HepG2 (cell line): ENCODE measurements at regions not wholly inside any gene's neighbourhood (a gene's known extent, or its start where the extent isn't known, plus 50 kb on each side); places are given as distances from the start of the nearest gene placed in this dataset.
A peak's percentile ranks its signal among the peaks of the same experiment; 100 is the strongest.

Source experiments
- ATAC-seq: fragments of 200-7000 bp; cut with Tn5 transposase; 3 replicates; pipeline ENCODE4 v1.9.1; 2020; ENCODE audit warnings: mild to moderate bottlenecking, moderate library complexity
- BruUV-seq: library from RNA; stranded (reverse); fragments of 400-500 nt; replicated peaks from 2 replicates; lab custom pipeline; 2021; lab: Mats Ljungman, UMichigan
- CTCF ChIA-PET: fragments of 300-600 bp; formaldehyde crosslinking; extraction: SDS; loops from one replicate; lab custom pipeline; 2021; ENCODE audit warnings: low total read pairs, inconsistent platforms, low intra/inter-chr PET ratio; lab: Yijun Ruan, JAX
- POLR2A ChIA-PET: fragments of 350-600 bp; sonication (Branson Sonifier 250); formaldehyde crosslinking; loops from one replicate; lab custom pipeline; 2020; ENCODE audit warnings: antibody characterized with exemption, inconsistent platforms; lab: Yijun Ruan, JAX
- DNase-seq: peaks from one replicate; pipeline ENCODE4 v3.0.0-alpha.2; 2015; ENCODE audit warnings: low spot score
- FAIRE-seq: peaks from 3 replicates; lab custom pipeline; 2011; peaks lifted over from hg19 to GRCh38; lab: Jason Lieb, UNC
- H2AFZ ChIP-seq: one replicate; pipeline ENCODE4 v1.6.1; 2011; ENCODE audit warnings: low read length, inconsistent platforms
- H3K27ac ChIP-seq: fragments of 300-600 bp; 3 replicates; pipeline ENCODE4 v1.8.0; 2011; ENCODE audit warnings: mixed run types, mild to moderate bottlenecking, mixed read lengths, low read length, inconsistent platforms; ENCODE audit not compliant: insufficient read depth; ENCODE audit errors: extremely low read length
- H3K27me3 ChIP-seq, 2 experiments: fragments of 200-600 bp in 1 of 2; 2 replicates in 1 of 2; 3 replicates in 1 of 2; pipeline versions ENCODE4 v1.6.0 to v1.8.0; 2011; ENCODE audit warnings: low read length in 2 of 2, mild to moderate bottlenecking in 2 of 2, moderate library complexity in 2 of 2, inconsistent platforms in 1 of 2; ENCODE audit not compliant: insufficient read depth in 2 of 2, control insufficient read depth in 1 of 2
- H3K36me3 ChIP-seq, 2 experiments: fragments of 200-600 bp in 1 of 2; replicated peaks in 1 of 2; 2 replicates in 1 of 2; 3 replicates in 1 of 2; pipeline versions ENCODE4 v1.5.1 to v1.8.0; 2011; ENCODE audit warnings: low read length in 2 of 2, inconsistent platforms in 1 of 2; ENCODE audit not compliant: insufficient read depth in 2 of 2, control insufficient read depth in 1 of 2
- H3K4me1 ChIP-seq: 2 replicates; pipeline ENCODE4 v1.5.1; 2012; ENCODE audit warnings: low read length, inconsistent platforms; ENCODE audit not compliant: insufficient read depth
- H3K4me2 ChIP-seq: 2 replicates; pipeline ENCODE4 v1.6.0; 2011; ENCODE audit warnings: low read depth, low read length, inconsistent platforms
- H3K4me3 ChIP-seq, 3 experiments: fragments of 200-600 bp in 1 of 3; sonication (generic), shearing (Covaris generic) in 1 of 3; replicated peaks in 1 of 3; 2 replicates each; pipeline ENCODE4 v1.5.1; 2011 to 2016; ENCODE audit warnings: low read length in 3 of 3, inconsistent platforms in 2 of 3, low read depth in 2 of 3, mild to moderate bottlenecking in 2 of 3, control low read depth in 1 of 3, mixed read lengths in 1 of 3; ENCODE audit not compliant: insufficient read depth in 1 of 3
- H3K79me2 ChIP-seq: one replicate; pipeline ENCODE4 v1.6.1; 2011; ENCODE audit warnings: low read length, inconsistent platforms; ENCODE audit not compliant: insufficient read depth
- H3K9ac ChIP-seq: 2 replicates; pipeline ENCODE4 v1.6.0; 2011; ENCODE audit warnings: mild to moderate bottlenecking, low read depth, low read length, inconsistent platforms; ENCODE audit not compliant: insufficient read depth
- H3K9me3 ChIP-seq: 2 replicates; pipeline ENCODE4 v1.5.1; 2012; ENCODE audit warnings: mild to moderate bottlenecking, low read length
- H4K20me1 ChIP-seq: 2 replicates; pipeline ENCODE4 v1.6.0; 2011; ENCODE audit warnings: inconsistent platforms, mild to moderate bottlenecking, low read length, moderate library complexity; ENCODE audit not compliant: insufficient read depth
- CBX2 ChIP-seq, 2 experiments: fragments of 200-600 bp in 1 of 2; sonication (generic); formaldehyde crosslinking in 1 of 2; IDR thresholded peaks; 2 replicates each; pipeline versions ENCODE4 v1.7.0 to v1.8.1; 2018 to 2022; ENCODE audit warnings: low read depth in 2 of 2, low read length in 1 of 2, mild to moderate bottlenecking in 1 of 2, missing genetic modification reagents in 1 of 2
- CBX5 ChIP-seq: sonication (generic); formaldehyde crosslinking; IDR thresholded peaks from 2 replicates; pipeline ENCODE4 v1.4.0; 2020; ENCODE audit warnings: missing genetic modification reagents, borderline replicate concordance
- GTF3A ChIP-seq: sonication (generic); formaldehyde crosslinking; conservative IDR thresholded peaks from 2 replicates; pipeline ENCODE4 v1.4.0; 2020; ENCODE audit warnings: mild to moderate bottlenecking, missing genetic modification reagents
- HES4 ChIP-seq: sonication (generic); formaldehyde crosslinking; IDR thresholded peaks from 2 replicates; pipeline ENCODE4 v1.9.0; 2021; ENCODE audit warnings: mild to moderate bottlenecking, missing genetic modification reagents, borderline replicate concordance
- HIC2 ChIP-seq: sonication (generic); formaldehyde crosslinking; IDR thresholded peaks from 2 replicates; pipeline ENCODE4 v1.9.0; 2022; ENCODE audit warnings: low read depth, missing genetic modification reagents
- NAIF1 ChIP-seq: sonication (generic); formaldehyde crosslinking; IDR thresholded peaks from 2 replicates; pipeline ENCODE4 v1.5.0; 2020; ENCODE audit warnings: mild to moderate bottlenecking, missing genetic modification reagents, borderline replicate concordance
- PTBP1 ChIP-seq: fragments of 200-400 bp; formaldehyde crosslinking; IDR thresholded peaks from 2 replicates; pipeline ENCODE4 v1.6.1; 2018; ENCODE audit warnings: low read length, low read depth; ENCODE audit not compliant: poor library complexity, severe bottlenecking
- SAFB2 ChIP-seq: sonication (generic); formaldehyde crosslinking; IDR thresholded peaks from 2 replicates; pipeline ENCODE4 v1.5.1; 2020; ENCODE audit warnings: missing genetic modification reagents, low read depth, mild to moderate bottlenecking, borderline replicate concordance
- SMAD1 ChIP-seq: sonication (generic); formaldehyde crosslinking; IDR thresholded peaks from 2 replicates; pipeline ENCODE4 v1.4.0; 2020; ENCODE audit warnings: missing genetic modification reagents, low read depth, mild to moderate bottlenecking, borderline replicate concordance
- SP1 ChIP-seq, 2 experiments: fragments of 450-650 bp in 1 of 2; sonication (generic) in 1 of 2; formaldehyde crosslinking in 1 of 2; IDR thresholded peaks; 2 replicates each; pipeline versions ENCODE4 v1.4.0 to v1.6.1; 2016 to 2020; ENCODE audit warnings: missing genetic modification reagents in 1 of 2
- ZFP82 ChIP-seq: sonication (generic); formaldehyde crosslinking; IDR thresholded peaks from 2 replicates; pipeline ENCODE4 v1.5.1; 2020; ENCODE audit warnings: mild to moderate bottlenecking, missing genetic modification reagents, borderline replicate concordance
- ZNF34 ChIP-seq: sonication (generic); formaldehyde crosslinking; IDR thresholded peaks from 2 replicates; pipeline ENCODE4 v1.4.0; 2020; ENCODE audit warnings: mild to moderate bottlenecking, missing genetic modification reagents, borderline replicate concordance
- WGBS: methylation state at CpG from one replicate; pipeline ENCODE4 v1.1.6; 2017; ENCODE audit warnings: low lambda C conversion rate; 5-methylcytosine and 5-hydroxymethylcytosine counted together
- in situ Hi-C: cut with HindIII; loops from 2 replicates; pipeline ENCODE4 v1.10.0; 2017; ENCODE audit warnings: low pct_unique_long_range_greater_than_20kb; ENCODE audit not compliant: extremely low pct_ligation_motif_present
- intact Hi-C: fragments of 100-400 bp; cut with micrococcal nuclease; formaldehyde crosslinking; loops from one replicate; pipeline ENCODE4 v1.10.0; 2022; ENCODE audit not compliant: unreplicated experiment
- TF ChIP-seq, protein P1 (sequence below): fragments of 450-650 bp; IDR thresholded peaks from 2 replicates; pipeline ENCODE4 v1.6.1; 2016

- 59% methylated on average over 9 of the region's 9 CpGs for WGBS
- TF ChIP-seq, protein P1, sequence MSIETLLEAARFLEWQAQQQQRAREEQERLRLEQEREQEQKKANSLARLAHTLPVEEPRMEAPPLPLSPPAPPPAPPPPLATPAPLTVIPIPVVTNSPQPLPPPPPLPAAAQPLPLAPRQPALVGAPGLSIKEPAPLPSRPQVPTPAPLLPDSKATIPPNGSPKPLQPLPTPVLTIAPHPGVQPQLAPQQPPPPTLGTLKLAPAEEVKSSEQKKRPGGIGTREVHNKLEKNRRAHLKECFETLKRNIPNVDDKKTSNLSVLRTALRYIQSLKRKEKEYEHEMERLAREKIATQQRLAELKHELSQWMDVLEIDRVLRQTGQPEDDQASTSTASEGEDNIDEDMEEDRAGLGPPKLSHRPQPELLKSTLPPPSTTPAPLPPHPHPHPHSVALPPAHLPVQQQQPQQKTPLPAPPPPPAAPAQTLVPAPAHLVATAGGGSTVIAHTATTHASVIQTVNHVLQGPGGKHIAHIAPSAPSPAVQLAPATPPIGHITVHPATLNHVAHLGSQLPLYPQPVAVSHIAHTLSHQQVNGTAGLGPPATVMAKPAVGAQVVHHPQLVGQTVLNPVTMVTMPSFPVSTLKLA, result peak; percentile 62
- no peak for TF ChIP-seq SAFB2 (CRISPR knock-in tag)
- TF ChIP-seq CBX5 (CRISPR knock-in tag), result no peak
- no peak for TF ChIP-seq HES4 (CRISPR knock-in tag)
- TF ChIP-seq SP1 (IDR thresholded peaks at IDR 0.05), result no peak
- TF ChIP-seq SP1 (CRISPR knock-in tag; IDR thresholded peaks at IDR 0.05), result no peak
- ATAC-seq, result no peak
- BruUV-seq, result no TSS peak
- H4K20me1 ChIP-seq, result no peaks in the 10 kb centered on the region
- H3K36me3 ChIP-seq, result no peaks in the 10 kb centered on the region
- no peak overlapping the region for H3K4me3 ChIP-seq
- H3K4me2 ChIP-seq, result no peak overlapping the region
- H3K79me2 ChIP-seq, result no peaks in the 10 kb centered on the region
- ChIA-PET POLR2A (no interaction called here), CTCF (no interaction called here)
- no peak for DNase-seq
- intact Hi-C loops, result no loop called here
- no peaks in the 10 kb centered on the region for H3K9me3 ChIP-seq
- H3K27me3 ChIP-seq, result no peaks in the 10 kb centered on the region
- no peak overlapping the region for H2AFZ ChIP-seq
- no peak for FAIRE-seq
- no peak overlapping the region for H3K27ac ChIP-seq
- in situ Hi-C loops, result no loop called here
- no peak overlapping the region for H3K9ac ChIP-seq
- no peaks in the 10 kb centered on the region for H3K4me1 ChIP-seq
Observed at GRCh38 chr5:27396998-27397397, 358.6 kb upstream of the CDH9 start.

- in situ Hi-C loops (no loop called here), intact Hi-C loops (no loop called here)
- Histone ChIP-seq H3K4me1 (peaks cover 16% of the 10 kb centered on the region), H3K4me2 (no peak overlapping the region), H3K4me3 (no peak overlapping the region), H3K27ac (no peak overlapping the region), H3K9ac (no peak overlapping the region), H3K9me3 (no peaks in the 10 kb centered on the region), H3K79me2 (no peaks in the 10 kb centered on the region), H2AFZ (no peak overlapping the region), H4K20me1 (no peaks in the 10 kb centered on the region), H3K27me3 (no peaks in the 10 kb centered on the region), H3K36me3 (no peaks in the 10 kb centered on the region)
- DNase-seq (no peak), FAIRE-seq (no peak), ATAC-seq (no peak)
- WGBS, result 7% methylated on average over 1 of the region's 1 CpG
- CTCF ChIA-PET, result no interaction called here
- no TSS peak for BruUV-seq
- POLR2A ChIA-PET, result no interaction called here
- TF ChIP-seq NAIF1 (no peak), PTBP1 (no peak), ZFP82 (CRISPR knock-in tag) (no peak), HIC2 (CRISPR knock-in tag) (no peak), ZNF34 (CRISPR knock-in tag) (no peak), CBX2 (IDR thresholded peaks at IDR 0.05; ENCODE audit: low read depth, low read length) (no peak), CBX2 (CRISPR knock-in tag; IDR thresholded peaks at IDR 0.05; ENCODE audit: low read depth) (no peak), GTF3A (no peak), SMAD1 (CRISPR knock-in tag) (no peak)
Observed at GRCh38 chr5:27392716-27393115, 354.3 kb upstream of the CDH9 start.
